PC-3 (cell line): ENCODE measurements at regions not wholly inside any gene's neighbourhood (a gene's known extent, or its start where the extent isn't known, plus 50 kb on each side); places are given as distances from the start of the nearest gene placed in this dataset.

ENCODE experiments used
- ATAC-seq: fragments of 200-7000 bp; cut with Tn5 transposase; 2 replicates; pipeline ENCODE4 v1.9.1; 2020; ENCODE audit warnings: mild to moderate bottlenecking, moderate library complexity
- BruUV-seq: library from RNA; stranded (reverse); fragments of 400-500 nt; replicated peaks from 2 replicates; lab custom pipeline; 2021; lab: Mats Ljungman, UMichigan
- CTCF ChIA-PET: fragments of 300-600 bp; sonication (Branson Sonifier 250); formaldehyde crosslinking; loops from one replicate; lab custom pipeline; 2022; ENCODE audit warnings: antibody characterized with exemption; lab: Charles Lee
- POLR2A ChIA-PET: fragments of 300-600 bp; sonication (Branson Sonifier 250); formaldehyde crosslinking; loops from one replicate; lab custom pipeline; 2022; ENCODE audit warnings: antibody characterized with exemption; ENCODE audit not compliant: unreplicated experiment; lab: Charles Lee
- DNase-seq: peaks from one replicate; pipeline ENCODE4 v3.0.0-alpha.2; 2015
- H2AFZ ChIP-seq: fragments of 300-600 bp; sonication (generic); 2 replicates; pipeline ENCODE4 v1.6.0; 2016; ENCODE audit warnings: antibody characterized with exemption, low read length
- H3F3A ChIP-seq: fragments of 300-600 bp; sonication (generic); one replicate; pipeline ENCODE4 v1.6.0; 2017; ENCODE audit warnings: antibody characterized with exemption, low read length, control low read depth, mild to moderate bottlenecking; ENCODE audit not compliant: unreplicated experiment
- H3K27ac ChIP-seq: fragments of 300-600 bp; sonication (generic); 2 replicates; pipeline ENCODE4 v1.5.1; 2016; ENCODE audit warnings: mild to moderate bottlenecking, low read length
- H3K27me3 ChIP-seq: fragments of 300-600 bp; sonication (generic); 2 replicates; pipeline ENCODE4 v1.6.1; 2016; ENCODE audit warnings: low read length, mixed read lengths
- H3K36me3 ChIP-seq: fragments of 300-600 bp; sonication (generic); 2 replicates; pipeline ENCODE4 v1.6.1; 2016; ENCODE audit warnings: low read depth, mixed run types, low read length, mixed read lengths
- H3K4me1 ChIP-seq: fragments of 300-600 bp; sonication (generic); 2 replicates; pipeline ENCODE4 v1.5.1; 2016; ENCODE audit warnings: low read length; ENCODE audit not compliant: insufficient read depth
- H3K4me2 ChIP-seq: fragments of 300-600 bp; sonication (generic); 2 replicates; pipeline ENCODE4 v1.6.0; 2016; ENCODE audit warnings: low read length
- H3K4me3 ChIP-seq: fragments of 300-600 bp; sonication (generic); 2 replicates; pipeline ENCODE4 v1.5.1; 2016; ENCODE audit warnings: mild to moderate bottlenecking, low read length, mixed read lengths
- H3K79me2 ChIP-seq: fragments of 300-600 bp; sonication (generic); 2 replicates; pipeline ENCODE4 v1.6.1; 2017; ENCODE audit warnings: low read length, mixed read lengths
- H3K9ac ChIP-seq: fragments of 300-600 bp; sonication (generic); 2 replicates; pipeline ENCODE4 v1.6.0; 2016; ENCODE audit warnings: mild to moderate bottlenecking, low read length
- H3K9me2 ChIP-seq: fragments of 300-600 bp; sonication (generic); replicated peaks from 2 replicates; pipeline ENCODE4 v1.6.1; 2016; ENCODE audit warnings: mixed run types, low read length, mixed read lengths
- H3K9me3 ChIP-seq: fragments of 300-600 bp; sonication (generic); 2 replicates; pipeline ENCODE4 v1.6.1; 2016; ENCODE audit warnings: low read length, mixed read lengths
- H4K20me1 ChIP-seq: fragments of 300-600 bp; sonication (generic); 2 replicates; pipeline ENCODE4 v1.6.1; 2016; ENCODE audit warnings: low read length, mixed read lengths
- CTCF ChIP-seq: fragments of 300-600 bp; sonication (generic); conservative IDR thresholded peaks from 2 replicates; pipeline ENCODE4 v1.5.1; 2017; ENCODE audit warnings: antibody characterized with exemption, low read depth, mild to moderate bottlenecking, low read length
- EZH2 ChIP-seq: fragments of 300-600 bp; sonication (generic); IDR thresholded peaks from one replicate; pipeline ENCODE4 v1.6.1; 2017; ENCODE audit warnings: antibody characterized with exemption, mild to moderate bottlenecking, low read length; ENCODE audit not compliant: unreplicated experiment
- EZH2phosphoT487 ChIP-seq: fragments of 300-600 bp; sonication (generic); IDR thresholded peaks from 2 replicates; pipeline ENCODE4 v1.6.1; 2018; ENCODE audit warnings: mild to moderate bottlenecking, antibody characterized with exemption, low read length, borderline replicate concordance
- intact Hi-C: fragments of 100-400 bp; cut with micrococcal nuclease; formaldehyde crosslinking; loops from 2 replicates; pipeline ENCODE4 v1.9.0; 2023

DNA sequence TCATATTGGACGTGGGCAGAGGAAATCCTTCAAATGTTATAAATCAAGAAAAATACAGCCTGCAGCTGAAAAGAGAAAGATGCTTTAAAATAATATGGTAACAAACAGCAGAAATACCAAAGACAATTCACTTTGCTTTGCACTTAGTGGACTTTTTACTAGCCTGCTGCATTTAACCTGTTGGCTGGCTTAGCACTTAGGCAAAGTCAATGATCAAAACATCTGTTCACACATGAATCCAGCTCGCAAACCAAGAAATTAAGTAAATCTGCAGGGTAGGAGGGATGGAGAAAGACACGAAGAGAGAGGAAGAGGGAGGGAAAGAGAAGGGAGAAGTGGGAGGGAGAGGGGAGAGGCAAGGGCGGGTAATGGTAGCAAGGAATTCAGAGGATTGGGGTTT lies 103.6 kb upstream of the RAB4A start:
- no peak overlapping the region for H3K4me2 ChIP-seq
- H3K27ac ChIP-seq = no peak overlapping the region
- TF ChIP-seq EZH2phosphoT487 = no peak
- H3K4me1 ChIP-seq = no peaks in the 10 kb centered on the region
- ATAC-seq (no peak), DNase-seq (no peak)
- intact Hi-C loops = no loop called here
- no peaks in the 10 kb centered on the region for H3K79me2 ChIP-seq
- no peaks in the 10 kb centered on the region for H3K9me2 ChIP-seq
- no peak overlapping the region for H3K9ac ChIP-seq
- no peaks in the 10 kb centered on the region for H3K36me3 ChIP-seq
- no peaks in the 10 kb centered on the region for H4K20me1 ChIP-seq
- peaks cover 90% of the 10 kb centered on the region for H3K27me3 ChIP-seq
- BruUV-seq = no TSS peak
- H3F3A ChIP-seq = no peaks in the 10 kb centered on the region
- no peak overlapping the region for H3K4me3 ChIP-seq
- CTCF ChIA-PET = no interaction called here
- H3K9me3 ChIP-seq = no peaks in the 10 kb centered on the region
- POLR2A ChIA-PET = no interaction called here
- no peak overlapping the region for H2AFZ ChIP-seq

- Histone ChIP-seq H4K20me1 (no peaks in the 10 kb centered on the region), H2AFZ (no peak overlapping the region), H3F3A (no peaks in the 10 kb centered on the region), H3K27ac (no peak overlapping the region), H3K4me3 (no peak overlapping the region), H3K36me3 (no peaks in the 10 kb centered on the region), H3K9me2 (no peaks in the 10 kb centered on the region), H3K4me1 (no peaks in the 10 kb centered on the region), H3K27me3 (peaks cover 84% of the 10 kb centered on the region), H3K79me2 (no peaks in the 10 kb centered on the region), H3K9ac (no peak overlapping the region), H3K9me3 (no peaks in the 10 kb centered on the region), H3K4me2 (no peak overlapping the region)
- no peak for TF ChIP-seq CTCF
- no peak for TF ChIP-seq EZH2phosphoT487
- no peak for TF ChIP-seq EZH2
- intact Hi-C loops = no loop called here
- BruUV-seq = no TSS peak
- ATAC-seq (no peak), DNase-seq (no peak)
- ChIA-PET POLR2A (no interaction called here), CTCF (no interaction called here)
Observed at GRCh38 chr1:229169399-229169798, 101.5 kb upstream of the RAB4A start.

DNA sequence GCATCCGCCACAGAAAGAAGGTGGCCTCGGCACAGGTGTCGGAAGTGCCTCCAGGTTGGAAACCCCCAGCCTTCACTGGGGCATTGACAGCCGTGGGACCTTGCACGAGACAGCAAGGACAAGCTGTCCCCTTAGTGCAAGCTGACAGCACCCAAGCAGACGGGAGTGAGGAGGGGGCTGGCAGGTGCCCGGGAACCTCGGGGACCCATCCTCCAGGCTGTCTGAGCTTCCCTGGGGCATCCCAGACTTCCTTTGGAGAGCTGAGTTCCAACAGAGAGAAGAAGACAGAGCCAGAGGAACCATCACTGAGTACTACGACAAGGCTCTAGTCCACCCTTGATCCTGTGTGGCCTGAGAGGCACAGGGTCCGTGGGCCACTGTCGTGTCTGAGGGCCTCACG lies 100.6 kb upstream of the RAB4A start:
- intact Hi-C loops = no loop called here
- ATAC-seq (no peak), DNase-seq (no peak)
- peaks cover 77% of the 10 kb centered on the region for H3K27me3 ChIP-seq
- no peaks in the 10 kb centered on the region for H3K79me2 ChIP-seq
- POLR2A ChIA-PET = no interaction called here
- H3K9me3 ChIP-seq = no peaks in the 10 kb centered on the region
- no peak overlapping the region for H3K9ac ChIP-seq
- no peak overlapping the region for H3K4me3 ChIP-seq
- H3K9me2 ChIP-seq = no peaks in the 10 kb centered on the region
- H2AFZ ChIP-seq = no peak overlapping the region
- H3K36me3 ChIP-seq = no peaks in the 10 kb centered on the region
- H3F3A ChIP-seq = no peaks in the 10 kb centered on the region
- CTCF ChIA-PET = no interaction called here
- no peak overlapping the region for H3K27ac ChIP-seq
- TF ChIP-seq EZH2phosphoT487 (no peak), CTCF (no peak), EZH2 (no peak)
- H3K4me2 ChIP-seq = no peak overlapping the region
- no TSS peak for BruUV-seq
- no peaks in the 10 kb centered on the region for H3K4me1 ChIP-seq
- no peaks in the 10 kb centered on the region for H4K20me1 ChIP-seq
